IMR-90 (cell line): ENCODE measurements at regions not wholly inside any gene's neighbourhood (a gene's known extent, or its start where the extent isn't known, plus 50 kb on each side); places are given as distances from the start of the nearest gene placed in this dataset.

Source experiments
- ATAC-seq: fragments of 200-7000 bp; cut with Tn5 transposase; 2 replicates; pipeline ENCODE4 v1.9.1; 2020; ENCODE audit warnings: low read depth, mild to moderate bottlenecking, moderate library complexity
- BruUV-seq: library from RNA; stranded (reverse); fragments of 400-500 nt; replicated peaks from 2 replicates; lab custom pipeline; 2021; lab: Mats Ljungman, UMichigan
- CTCF ChIA-PET: fragments of 300-600 bp; formaldehyde crosslinking; extraction: SDS; loops from one replicate; lab custom pipeline; 2021; ENCODE audit warnings: antibody characterized with exemption; lab: Yijun Ruan, JAX
- POLR2A ChIA-PET: fragments of 300-600 bp; sonication (Branson Sonifier 250); formaldehyde crosslinking; loops from one replicate; lab custom pipeline; 2022; ENCODE audit warnings: antibody characterized with exemption; ENCODE audit not compliant: unreplicated experiment; lab: Charles Lee
- DNase-seq: peaks from one replicate; pipeline ENCODE4 v3.0.0; 2013
- H2AFZ ChIP-seq: replicated peaks from 2 replicates; pipeline ENCODE3; 2013; ENCODE audit warnings: low read length, mild to moderate bottlenecking; ENCODE audit not compliant: poor library complexity
- H2AK5ac ChIP-seq: 2 replicates; pipeline ENCODE4 v1.6.1; 2013; ENCODE audit warnings: low read depth, low read length, inconsistent platforms
- H2AK9ac ChIP-seq: replicated peaks from 2 replicates; pipeline ENCODE3; 2013; ENCODE audit warnings: mild to moderate bottlenecking, low read depth, low read length, moderate library complexity; ENCODE audit not compliant: poor library complexity
- H2BK120ac ChIP-seq: 2 replicates; pipeline ENCODE4 v1.6.1; 2013; ENCODE audit warnings: low read depth, low read length, inconsistent platforms
- H2BK15ac ChIP-seq: 3 replicates; pipeline ENCODE4 v1.6.1; 2013; ENCODE audit warnings: low read depth, low read length, inconsistent platforms
- H2BK20ac ChIP-seq: 2 replicates; pipeline ENCODE4 v1.6.1; 2013; ENCODE audit warnings: low read depth, mild to moderate bottlenecking, inconsistent platforms, low read length, moderate library complexity
- H2BK5ac ChIP-seq: 2 replicates; pipeline ENCODE4 v1.6.1; 2013; ENCODE audit warnings: mild to moderate bottlenecking, low read depth, low read length, inconsistent platforms; ENCODE audit not compliant: poor library complexity, severe bottlenecking
- H3K14ac ChIP-seq: replicated peaks from 2 replicates; pipeline ENCODE4 v1.6.1; 2013; ENCODE audit warnings: low read depth, low read length, inconsistent platforms
- H3K18ac ChIP-seq: 2 replicates; pipeline ENCODE4 v1.6.1; 2013; ENCODE audit warnings: low read depth, low read length, control low read depth
- H3K23ac ChIP-seq: 2 replicates; pipeline ENCODE4 v1.6.1; 2013; ENCODE audit warnings: low read depth, low read length, inconsistent platforms
- H3K27ac ChIP-seq: 2 replicates; pipeline ENCODE4 v1.5.1; 2013; ENCODE audit warnings: mild to moderate bottlenecking, control low read depth, low read length; ENCODE audit not compliant: insufficient read depth
- H3K27me3 ChIP-seq: 2 replicates; pipeline ENCODE4 v1.6.1; 2013; ENCODE audit warnings: low read length; ENCODE audit not compliant: control insufficient read depth, insufficient read depth
- H3K36me3 ChIP-seq: 2 replicates; pipeline ENCODE4 v1.6.1; 2013; ENCODE audit warnings: low read length, mixed read lengths; ENCODE audit not compliant: control insufficient read depth, insufficient read depth
- H3K4ac ChIP-seq: 2 replicates; pipeline ENCODE4 v1.6.1; 2013; ENCODE audit warnings: low read depth, low read length, inconsistent platforms
- H3K4me1 ChIP-seq: 2 replicates; pipeline ENCODE4 v1.6.1; 2013; ENCODE audit warnings: low read length, mixed read lengths; ENCODE audit not compliant: control insufficient read depth, insufficient read depth
- H3K4me2 ChIP-seq: 2 replicates; pipeline ENCODE4 v1.6.1; 2013; ENCODE audit warnings: low read depth, mild to moderate bottlenecking, control low read depth, low read length, moderate library complexity
- H3K4me3 ChIP-seq: 2 replicates; pipeline ENCODE4 v1.5.1; 2013; ENCODE audit warnings: low read depth, mild to moderate bottlenecking, control low read depth, low read length, moderate library complexity; ENCODE audit not compliant: insufficient read depth
- H3K56ac ChIP-seq: 2 replicates; pipeline ENCODE4 v1.6.1; 2013; ENCODE audit warnings: low read length, inconsistent platforms; ENCODE audit not compliant: insufficient read depth; ENCODE audit errors: extremely low read depth
- H3K79me1 ChIP-seq, 2 experiments: 2 replicates each; pipeline ENCODE4 v1.6.1; 2013; ENCODE audit warnings: low read length in 2 of 2, inconsistent platforms in 1 of 2, low read depth in 1 of 2
- H3K9ac ChIP-seq: 2 replicates; pipeline ENCODE4 v1.6.1; 2013; ENCODE audit warnings: low read depth, low read length, control low read depth
- H3K9me1 ChIP-seq: 2 replicates; pipeline ENCODE4 v1.6.1; 2013; ENCODE audit warnings: low read length, inconsistent platforms; ENCODE audit not compliant: insufficient read depth
- H3K9me3 ChIP-seq: 2 replicates; pipeline ENCODE4 v1.6.1; 2013; ENCODE audit warnings: low read length; ENCODE audit not compliant: control insufficient read depth, insufficient read depth
- H4K20me1 ChIP-seq: 2 replicates; pipeline ENCODE4 v1.6.1; 2013; ENCODE audit warnings: low read length, inconsistent platforms; ENCODE audit not compliant: insufficient read depth
- H4K5ac ChIP-seq: 2 replicates; pipeline ENCODE4 v1.6.1; 2013; ENCODE audit warnings: mild to moderate bottlenecking, low read depth, low read length, control low read depth
- H4K8ac ChIP-seq, 2 experiments: 2 replicates each; pipeline ENCODE4 v1.6.1; 2013; ENCODE audit warnings: low read depth in 2 of 2, low read length in 2 of 2, control low read depth in 1 of 2, inconsistent platforms in 1 of 2
- H4K91ac ChIP-seq: 2 replicates; pipeline ENCODE4 v1.6.1; 2013; ENCODE audit warnings: low read depth, low read length, inconsistent platforms; ENCODE audit not compliant: insufficient read depth
- MAFK ChIP-seq: IDR thresholded peaks from 2 replicates; pipeline ENCODE4 v1.6.1; 2012; ENCODE audit warnings: low read depth, low read length, improper control_type of control experiment
- MAZ ChIP-seq: IDR thresholded peaks from 2 replicates; pipeline ENCODE4 v1.6.1; 2012; ENCODE audit warnings: low read depth, mild to moderate bottlenecking, low read length, improper control_type of control experiment, moderate library complexity, borderline replicate concordance
- WGBS, 2 experiments: methylation state at CpG; one replicate each; pipeline versions ENCODE4 v1.1.5 to v1.1.7; 2013; ENCODE audit warnings: missing lambda C conversion rate in 2 of 2; ENCODE audit not compliant: insufficient read length in 1 of 2; ENCODE audit errors: extremely low coverage in 2 of 2; 5-methylcytosine and 5-hydroxymethylcytosine counted together
- dilution Hi-C: fragments of 300-500 bp; cut with HindIII; formaldehyde crosslinking; loops from one replicate; pipeline ENCODE4 v1.14.3; 2018; ENCODE audit warnings: low sequenced_read_pairs; ENCODE audit not compliant: unreplicated experiment
- in situ Hi-C: fragments of 300-500 bp; cut with MboI; formaldehyde crosslinking; loops from 3 replicates; pipeline ENCODE4 v1.14.3; 2019; ENCODE audit warnings: low sequenced_read_pairs, inconsistent platforms, mixed read lengths
- intact Hi-C: fragments of 100-400 bp; cut with micrococcal nuclease; formaldehyde crosslinking; loops from 2 replicates; pipeline ENCODE4 v1.10.0; 2022

DNA sequence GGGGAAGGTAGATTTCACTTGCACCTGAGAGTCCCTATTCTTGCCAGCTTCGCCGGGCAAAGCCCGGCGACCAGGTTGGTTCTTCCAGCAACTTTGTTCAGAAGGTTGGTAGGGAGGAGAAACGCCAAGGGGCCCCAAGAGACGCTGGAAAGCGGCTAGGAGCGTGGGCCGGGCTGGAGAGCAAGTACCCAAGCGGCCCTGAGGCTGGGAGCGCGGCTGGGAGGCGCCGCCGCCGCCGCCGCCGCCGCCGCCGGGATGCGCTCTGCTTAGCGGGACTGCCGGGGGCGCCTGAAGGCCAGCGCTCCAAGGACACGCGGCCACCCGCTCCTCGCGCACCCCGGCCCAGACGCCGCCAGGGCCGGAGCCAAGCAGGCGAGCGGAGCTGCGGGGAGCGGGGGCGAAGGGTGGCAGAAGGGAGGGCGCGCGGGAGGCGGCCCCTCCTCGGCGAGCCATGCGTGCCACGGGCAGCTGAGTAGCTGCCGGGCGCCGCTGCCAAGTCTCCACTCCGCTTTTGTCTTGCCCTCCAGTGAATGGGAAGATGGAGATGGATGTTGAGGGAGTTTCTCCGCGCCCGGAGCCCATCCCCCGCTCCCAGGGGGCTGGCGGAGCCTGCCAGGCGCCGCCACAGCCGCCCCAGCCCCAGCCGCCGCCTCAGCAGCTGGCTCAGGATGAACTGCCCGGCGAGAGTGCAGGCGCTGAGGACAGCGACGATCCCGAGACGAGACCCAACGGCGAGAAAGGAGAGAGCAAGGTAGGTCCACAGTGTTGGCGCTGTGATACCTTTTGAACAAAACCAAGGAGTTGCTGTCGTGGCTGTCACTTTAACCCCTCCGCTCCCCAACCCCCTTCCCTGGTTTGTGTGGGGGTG, 227.4 kb upstream of the AZI2 start:
- no peak overlapping the region for H2BK120ac ChIP-seq
- no peak overlapping the region for H3K9ac ChIP-seq
- ATAC-seq: peak; percentile 74
- peak overlapping the region; percentile 76 for H2AFZ ChIP-seq
- H2BK15ac ChIP-seq: no peak overlapping the region
- no peaks in the 10 kb centered on the region for H3K36me3 ChIP-seq
- no peaks in the 10 kb centered on the region for H3K79me1 ChIP-seq
- H2BK5ac ChIP-seq: no peak overlapping the region
- H3K4ac ChIP-seq: no peak overlapping the region
- no peak overlapping the region for H2AK5ac ChIP-seq
- no peak overlapping the region for H3K56ac ChIP-seq
- peak overlapping the region; percentile 17; the same call in 1 of the 2 replicates for H3K4me2 ChIP-seq
- H4K5ac ChIP-seq: no peak overlapping the region
- intact Hi-C loops: no loop called here
- H3K27ac ChIP-seq: no peak overlapping the region
- no peak overlapping the region for H2BK20ac ChIP-seq
- H3K9me1 ChIP-seq: no peaks in the 10 kb centered on the region
- no peak overlapping the region for H3K14ac ChIP-seq
- peaks cover 30% of the 10 kb centered on the region for H3K27me3 ChIP-seq
- DNase-seq: no peak
- TF ChIP-seq MAZ (no peak), MAFK (no peak)
- in situ Hi-C loops: no loop called here
- H2AK9ac ChIP-seq: no peak overlapping the region
- H4K20me1 ChIP-seq: no peaks in the 10 kb centered on the region
- ChIA-PET CTCF (no interaction called here), POLR2A (no interaction called here)
- no peak overlapping the region for H3K4me3 ChIP-seq
- H4K91ac ChIP-seq: no peak overlapping the region
- no peak overlapping the region for H4K8ac ChIP-seq
- dilution Hi-C loops: no loop called here
- no peak overlapping the region for H3K18ac ChIP-seq
- no peaks in the 10 kb centered on the region for H3K4me1 ChIP-seq
- BruUV-seq: no TSS peak
- WGBS, 2 experiments: 0% methylated on average over 30 of the region's 75 CpGs; no CpG with 5 or more reads in 1 of the 2 experiments
- no peak overlapping the region for H3K23ac ChIP-seq
- H3K9me3 ChIP-seq: no peaks in the 10 kb centered on the region
